H9 (cell line): ENCODE measurements at regions not wholly inside any gene's neighbourhood (a gene's known extent, or its start where the extent isn't known, plus 50 kb on each side); places are given as distances from the start of the nearest gene placed in this dataset.
"Not testable (repeated sequence)": the region's sequence is repeated elsewhere in the genome, so short reads cannot be mapped to it uniquely, and the experiment has no call there.

Source experiments
- DNase-seq: peaks from one replicate; pipeline ENCODE4 v3.0.0-alpha.2; 2017
- H2AFZ ChIP-seq: one replicate; pipeline ENCODE4 v1.6.1; 2013; ENCODE audit warnings: mild to moderate bottlenecking, low read length, control low read depth, moderate library complexity
- H2AK5ac ChIP-seq: 2 replicates; pipeline ENCODE4 v1.6.1; 2013; ENCODE audit warnings: low read length, control low read depth, mixed read lengths; ENCODE audit not compliant: insufficient read length
- H2BK120ac ChIP-seq: one replicate; pipeline ENCODE4 v1.6.1; 2013; ENCODE audit warnings: low read depth, mild to moderate bottlenecking, low read length, control low read depth, inconsistent platforms; ENCODE audit not compliant: poor library complexity, severe bottlenecking
- H2BK12ac ChIP-seq: 2 replicates; pipeline ENCODE4 v1.6.1; 2013; ENCODE audit warnings: low read length, control low read depth, mixed read lengths, low read depth; ENCODE audit not compliant: insufficient read length
- H2BK15ac ChIP-seq: 2 replicates; pipeline ENCODE4 v1.6.1; 2013; ENCODE audit warnings: low read depth, low read length, control low read depth
- H2BK20ac ChIP-seq: one replicate; pipeline ENCODE4 v1.6.1; 2013; ENCODE audit warnings: low read depth, mild to moderate bottlenecking, low read length, control low read depth, inconsistent platforms; ENCODE audit not compliant: poor library complexity, severe bottlenecking
- H2BK5ac ChIP-seq: 2 replicates; pipeline ENCODE4 v1.6.1; 2013; ENCODE audit warnings: low read length, control low read depth, mixed read lengths; ENCODE audit not compliant: insufficient read length
- H3K14ac ChIP-seq: 2 replicates; pipeline ENCODE4 v1.6.1; 2013; ENCODE audit warnings: low read length, control low read depth; ENCODE audit not compliant: insufficient read depth
- H3K18ac ChIP-seq: 2 replicates; pipeline ENCODE4 v1.6.1; 2013; ENCODE audit warnings: low read depth, mild to moderate bottlenecking, mixed read lengths, low read length, control low read depth; ENCODE audit not compliant: insufficient read length
- H3K23ac ChIP-seq: 2 replicates; pipeline ENCODE4 v1.6.1; 2013; ENCODE audit warnings: low read length, control low read depth, mixed read lengths, low read depth; ENCODE audit not compliant: insufficient read length
- H3K23me2 ChIP-seq: 2 replicates; pipeline ENCODE4 v1.6.1; 2013; ENCODE audit warnings: low read depth, mild to moderate bottlenecking, mixed read lengths, low read length, control low read depth; ENCODE audit not compliant: insufficient read length, poor library complexity, severe bottlenecking
- H3K27ac ChIP-seq: 2 replicates; pipeline ENCODE4 v1.5.1; 2013; ENCODE audit warnings: low read length, control low read depth, mixed read lengths, low read depth; ENCODE audit not compliant: insufficient read length
- H3K27me3 ChIP-seq: 2 replicates; pipeline ENCODE4 v1.6.1; 2013; ENCODE audit warnings: low read length, control low read depth, inconsistent platforms; ENCODE audit not compliant: insufficient read depth
- H3K4ac ChIP-seq: 2 replicates; pipeline ENCODE4 v1.6.1; 2013; ENCODE audit warnings: low read depth, mild to moderate bottlenecking, control low read depth, inconsistent platforms, low read length, moderate library complexity
- H3K4me1 ChIP-seq: 2 replicates; pipeline ENCODE4 v1.6.1; 2013; ENCODE audit warnings: low read length, control low read depth, inconsistent platforms; ENCODE audit not compliant: insufficient read depth
- H3K4me2 ChIP-seq: 2 replicates; pipeline ENCODE4 v1.6.1; 2013; ENCODE audit warnings: low read length, control low read depth, mixed read lengths; ENCODE audit not compliant: insufficient read length, insufficient read depth
- H3K56ac ChIP-seq: 2 replicates; pipeline ENCODE4 v1.6.1; 2013; ENCODE audit warnings: low read depth, mild to moderate bottlenecking, mixed read lengths, low read length, control low read depth; ENCODE audit not compliant: insufficient read length
- H3K79me1 ChIP-seq: 2 replicates; pipeline ENCODE4 v1.6.1; 2013; ENCODE audit warnings: low read depth, mild to moderate bottlenecking, moderate library complexity, low read length, control low read depth, inconsistent platforms; ENCODE audit not compliant: insufficient read depth, poor library complexity, severe bottlenecking
- H3K79me2 ChIP-seq: 2 replicates; pipeline ENCODE4 v1.6.1; 2013; ENCODE audit warnings: low read length, control low read depth, inconsistent platforms; ENCODE audit not compliant: insufficient read depth
- H3K9ac ChIP-seq: 2 replicates; pipeline ENCODE4 v1.6.1; 2013; ENCODE audit warnings: low read length, control low read depth, mixed read lengths; ENCODE audit not compliant: insufficient read length; ENCODE audit errors: extremely low read depth
- H3K9me3 ChIP-seq: one replicate; pipeline ENCODE4 v1.6.1; 2013; ENCODE audit warnings: low read depth, low read length, inconsistent platforms; ENCODE audit not compliant: control insufficient read depth
- H3T11ph ChIP-seq: one replicate; pipeline ENCODE4 v1.6.1; 2013; ENCODE audit warnings: mild to moderate bottlenecking, low read length, control low read depth, inconsistent platforms
- H4K20me1 ChIP-seq: one replicate; pipeline ENCODE4 v1.6.1; 2013; ENCODE audit not compliant: control insufficient read depth, insufficient read length, insufficient read depth
- H4K5ac ChIP-seq: 2 replicates; pipeline ENCODE4 v1.6.1; 2013; ENCODE audit warnings: low read depth, mild to moderate bottlenecking, mixed read lengths, low read length, control low read depth; ENCODE audit not compliant: insufficient read length
- H4K8ac ChIP-seq: replicated peaks from 2 replicates; pipeline ENCODE4 v1.6.1; 2013; ENCODE audit warnings: low read length, control low read depth, mixed read lengths, low read depth; ENCODE audit not compliant: insufficient read length
- H4K91ac ChIP-seq: 2 replicates; pipeline ENCODE4 v1.6.1; 2013; ENCODE audit warnings: low read depth, mild to moderate bottlenecking, moderate library complexity, mixed read lengths, low read length, control low read depth; ENCODE audit not compliant: insufficient read length
- H3K27ac Mint-ChIP-seq, 3 experiments: 2 replicates in 2 of 3; 3 replicates in 1 of 3; pipeline ENCODE4 v1.8.0; 2020 to 2021; ENCODE audit warnings: mixed read lengths in 3 of 3, mild to moderate bottlenecking in 1 of 3, moderate library complexity in 1 of 3
- H3K27me3 Mint-ChIP-seq: 2 replicates; pipeline ENCODE4 v1.8.0; 2021; ENCODE audit warnings: low read depth, mild to moderate bottlenecking, moderate library complexity, mixed read lengths
- H3K36me3 Mint-ChIP-seq, 3 experiments: 2 replicates in 2 of 3; 3 replicates in 1 of 3; pipeline ENCODE4 v1.8.0; 2020 to 2021; ENCODE audit warnings: low read depth in 3 of 3, mixed read lengths in 3 of 3; ENCODE audit not compliant: insufficient read depth in 1 of 3
- H3K4me1 Mint-ChIP-seq, 2 experiments: 2 replicates each; pipeline ENCODE4 v1.8.0; 2020; ENCODE audit warnings: mixed read lengths in 2 of 2
- H3K4me3 Mint-ChIP-seq, 2 experiments: 2 replicates in 1 of 2; 3 replicates in 1 of 2; pipeline ENCODE4 v1.8.0; 2020 to 2021; ENCODE audit warnings: mild to moderate bottlenecking in 2 of 2, mixed read lengths in 2 of 2, moderate library complexity in 1 of 2
- H3K9me3 Mint-ChIP-seq, 2 experiments: 2 replicates in 1 of 2; 3 replicates in 1 of 2; pipeline ENCODE4 v1.8.0; 2020; ENCODE audit warnings: mild to moderate bottlenecking in 2 of 2, mixed read lengths in 2 of 2, moderate library complexity in 1 of 2
- WGBS: extraction: QIAGEN DNeasy Blood & Tissue Kit; methylation state at CpG from one replicate; pipeline ENCODE4 v1.1.7; 2013; ENCODE audit warnings: missing lambda C conversion rate, low lambda C conversion rate, mixed read lengths; ENCODE audit not compliant: insufficient read length; ENCODE audit errors: extremely low coverage; 5-methylcytosine and 5-hydroxymethylcytosine counted together

- not testable (repeated sequence) for H3K9me3 ChIP-seq, H2BK12ac ChIP-seq, H3K4me3 Mint-ChIP-seq, H3K18ac ChIP-seq, H4K20me1 ChIP-seq, H3K27ac ChIP-seq, H2BK120ac ChIP-seq, H3K4ac ChIP-seq, H2BK20ac ChIP-seq, H3K9ac ChIP-seq, H3K27me3 Mint-ChIP-seq, H4K91ac ChIP-seq, H3K27me3 ChIP-seq, H3K23ac ChIP-seq, H3K14ac ChIP-seq, DNase-seq, H3K79me2 ChIP-seq, H3K56ac ChIP-seq, H3K4me2 ChIP-seq, H3K9me3 Mint-ChIP-seq, H4K8ac ChIP-seq, H3K4me1 Mint-ChIP-seq, H3K36me3 Mint-ChIP-seq, H3K4me1 ChIP-seq, H3K27ac Mint-ChIP-seq, H3K23me2 ChIP-seq, H2BK15ac ChIP-seq, H3K79me1 ChIP-seq, H2BK5ac ChIP-seq, H2AFZ ChIP-seq, H4K5ac ChIP-seq, H3T11ph ChIP-seq, H2AK5ac ChIP-seq
- WGBS, result no CpG with 5 or more reads among the region's 2 CpGs
Measured at GRCh38 chr2:87604980-87605379, 142.9 kb upstream of the PLGLB2 start.

- not testable (repeated sequence) for H3K9me3 Mint-ChIP-seq, H3K23ac ChIP-seq, H4K8ac ChIP-seq, H2BK120ac ChIP-seq, H3K4me1 Mint-ChIP-seq, H3K27ac Mint-ChIP-seq, H3K27ac ChIP-seq, H3K36me3 Mint-ChIP-seq, H3K23me2 ChIP-seq, H3K79me2 ChIP-seq, H2BK12ac ChIP-seq, H3T11ph ChIP-seq, H3K4me3 Mint-ChIP-seq, H2AFZ ChIP-seq, H3K79me1 ChIP-seq, H3K18ac ChIP-seq, DNase-seq, H3K4ac ChIP-seq, H2BK15ac ChIP-seq, H2AK5ac ChIP-seq, H2BK20ac ChIP-seq, H3K14ac ChIP-seq, H3K56ac ChIP-seq, H3K4me2 ChIP-seq, H3K4me1 ChIP-seq, H3K9me3 ChIP-seq, H2BK5ac ChIP-seq, H4K91ac ChIP-seq, H3K27me3 Mint-ChIP-seq, H3K27me3 ChIP-seq, H3K9ac ChIP-seq, H4K20me1 ChIP-seq, H4K5ac ChIP-seq
- no CpG with 5 or more reads among the region's 3 CpGs for WGBS
Measured at GRCh38 chr2:87608377-87609166, 139.3 kb upstream of the PLGLB2 start.
